K562 (cell line): ENCODE measurements at regions not wholly inside any gene's neighbourhood (a gene's known extent, or its start where the extent isn't known, plus 50 kb on each side); places are given as distances from the start of the nearest gene placed in this dataset.
A peak's percentile ranks its signal among the peaks of the same experiment; 100 is the strongest.

Experiments
- ARNT ChIP-seq, 2 experiments: fragments of 450-650 bp; IDR thresholded peaks; 2 replicates each; pipeline ENCODE4 v1.6.1; 2016; ENCODE audit warnings: mild to moderate bottlenecking in 1 of 2
- CBX3 ChIP-seq, 2 experiments: IDR thresholded peaks; 1 replicate in 1 of 2; 2 replicates in 1 of 2; pipeline ENCODE4 v1.6.1; 2012; ENCODE audit warnings: inconsistent platforms in 2 of 2, low read length in 2 of 2, borderline replicate concordance in 1 of 2, control low read depth in 1 of 2
- KDM1A ChIP-seq, 2 experiments: fragments of 450-650 bp; IDR thresholded peaks; 2 replicates each; pipeline ENCODE4 v1.6.1; 2016; ENCODE audit warnings: mild to moderate bottlenecking in 2 of 2
- MAFK ChIP-seq: IDR thresholded peaks from 2 replicates; pipeline ENCODE4 v1.6.1; 2011; ENCODE audit warnings: low read length, improper control_type of control experiment
- NUFIP1 ChIP-seq: fragments of 450-650 bp; IDR thresholded peaks from 2 replicates; pipeline ENCODE4 v1.6.1; 2018; ENCODE audit not compliant: partially characterized antibody
- TAF15 ChIP-seq: fragments of 200-400 bp; formaldehyde crosslinking; IDR thresholded peaks from 2 replicates; pipeline ENCODE4 v1.6.1; 2017; ENCODE audit warnings: mild to moderate bottlenecking, low read depth, low read length, moderate library complexity
- TGIF2 ChIP-seq: sonication (generic); formaldehyde crosslinking; IDR thresholded peaks from 2 replicates; pipeline ENCODE4 v1.8.1; 2022; ENCODE audit warnings: mild to moderate bottlenecking, missing genetic modification reagents, moderate library complexity
- TRIM24 ChIP-seq, 2 experiments: fragments of 450-650 bp; IDR thresholded peaks; 2 replicates each; pipeline ENCODE4 v1.6.1; 2016
- ZBED1 ChIP-seq: IDR thresholded peaks from 2 replicates; pipeline ENCODE4 v1.6.1; 2014
- ZNF253 ChIP-seq: fragments of 250-450 bp; sonication (Bioruptor Pico); conservative IDR thresholded peaks from 2 replicates; pipeline ENCODE4 v1.6.1; 2021; ENCODE audit warnings: mild to moderate bottlenecking
- ZNF354B ChIP-seq: fragments of 250-450 bp; sonication (Bioruptor Pico); IDR thresholded peaks from 2 replicates; pipeline ENCODE4 v1.4.0; 2020
- ZNF589 ChIP-seq: fragments of 200-800 bp; sonication (Bioruptor generic); IDR thresholded peaks from 2 replicates; pipeline ENCODE4 v1.6.1; 2016; ENCODE audit warnings: low read depth, missing genetic modification characterization, missing compliant biosample characterization
- TF ChIP-seq, protein P1 (sequence below): sonication (generic); formaldehyde crosslinking; IDR thresholded peaks from 2 replicates; pipeline ENCODE4 v1.8.0; 2023; ENCODE audit warnings: missing genetic modification reagents, mild to moderate bottlenecking, borderline replicate concordance
- TF ChIP-seq, protein P2 (sequence below): fragments of 250-450 bp; sonication (Bioruptor Pico); IDR thresholded peaks from 2 replicates; pipeline ENCODE4 v1.8.0; 2021; ENCODE audit warnings: mild to moderate bottlenecking, moderate library complexity
- TF ChIP-seq, protein P3 (sequence below): fragments of 250-450 bp; sonication (Bioruptor Pico); IDR thresholded peaks from 2 replicates; pipeline ENCODE4 v1.5.0; 2020; ENCODE audit warnings: mild to moderate bottlenecking, borderline replicate concordance
- TF ChIP-seq, protein P4 (sequence below): fragments of 250-450 bp; sonication (Bioruptor Pico); IDR thresholded peaks from 2 replicates; pipeline ENCODE4 v1.5.0; 2022; ENCODE audit warnings: mild to moderate bottlenecking
- TF ChIP-seq, protein P5 (sequence below): IDR thresholded peaks from 2 replicates; pipeline ENCODE4 v1.6.1; 2016; ENCODE audit warnings: missing genetic modification characterization, missing compliant biosample characterization

DNA sequence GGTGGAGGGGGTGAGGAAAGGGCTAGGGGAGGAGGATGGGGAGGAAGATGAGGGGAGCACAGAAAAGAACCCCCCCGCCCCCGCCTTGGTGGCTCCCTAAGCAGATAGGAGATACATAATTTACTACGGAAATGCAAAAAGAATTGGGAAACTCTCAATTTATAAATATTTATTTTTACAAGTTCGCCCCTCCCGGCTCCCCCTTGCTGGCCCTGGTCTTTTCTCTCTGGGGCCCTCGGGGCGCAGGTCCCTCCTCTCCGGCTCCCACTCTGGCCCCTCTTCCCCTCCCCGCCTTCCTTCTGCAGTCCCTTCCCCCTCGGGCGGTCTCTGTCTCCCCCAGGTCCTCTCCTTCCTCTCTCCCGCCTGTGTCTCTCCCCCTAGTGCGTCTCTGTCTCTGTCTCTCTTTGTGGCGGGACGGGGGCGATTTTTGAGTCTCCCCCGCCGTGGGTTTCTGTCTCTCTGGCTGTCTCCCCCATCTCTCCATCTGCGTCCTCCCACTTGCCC, 173.6 kb upstream of the IER5L start (continued):
- TF ChIP-seq, protein P1, sequence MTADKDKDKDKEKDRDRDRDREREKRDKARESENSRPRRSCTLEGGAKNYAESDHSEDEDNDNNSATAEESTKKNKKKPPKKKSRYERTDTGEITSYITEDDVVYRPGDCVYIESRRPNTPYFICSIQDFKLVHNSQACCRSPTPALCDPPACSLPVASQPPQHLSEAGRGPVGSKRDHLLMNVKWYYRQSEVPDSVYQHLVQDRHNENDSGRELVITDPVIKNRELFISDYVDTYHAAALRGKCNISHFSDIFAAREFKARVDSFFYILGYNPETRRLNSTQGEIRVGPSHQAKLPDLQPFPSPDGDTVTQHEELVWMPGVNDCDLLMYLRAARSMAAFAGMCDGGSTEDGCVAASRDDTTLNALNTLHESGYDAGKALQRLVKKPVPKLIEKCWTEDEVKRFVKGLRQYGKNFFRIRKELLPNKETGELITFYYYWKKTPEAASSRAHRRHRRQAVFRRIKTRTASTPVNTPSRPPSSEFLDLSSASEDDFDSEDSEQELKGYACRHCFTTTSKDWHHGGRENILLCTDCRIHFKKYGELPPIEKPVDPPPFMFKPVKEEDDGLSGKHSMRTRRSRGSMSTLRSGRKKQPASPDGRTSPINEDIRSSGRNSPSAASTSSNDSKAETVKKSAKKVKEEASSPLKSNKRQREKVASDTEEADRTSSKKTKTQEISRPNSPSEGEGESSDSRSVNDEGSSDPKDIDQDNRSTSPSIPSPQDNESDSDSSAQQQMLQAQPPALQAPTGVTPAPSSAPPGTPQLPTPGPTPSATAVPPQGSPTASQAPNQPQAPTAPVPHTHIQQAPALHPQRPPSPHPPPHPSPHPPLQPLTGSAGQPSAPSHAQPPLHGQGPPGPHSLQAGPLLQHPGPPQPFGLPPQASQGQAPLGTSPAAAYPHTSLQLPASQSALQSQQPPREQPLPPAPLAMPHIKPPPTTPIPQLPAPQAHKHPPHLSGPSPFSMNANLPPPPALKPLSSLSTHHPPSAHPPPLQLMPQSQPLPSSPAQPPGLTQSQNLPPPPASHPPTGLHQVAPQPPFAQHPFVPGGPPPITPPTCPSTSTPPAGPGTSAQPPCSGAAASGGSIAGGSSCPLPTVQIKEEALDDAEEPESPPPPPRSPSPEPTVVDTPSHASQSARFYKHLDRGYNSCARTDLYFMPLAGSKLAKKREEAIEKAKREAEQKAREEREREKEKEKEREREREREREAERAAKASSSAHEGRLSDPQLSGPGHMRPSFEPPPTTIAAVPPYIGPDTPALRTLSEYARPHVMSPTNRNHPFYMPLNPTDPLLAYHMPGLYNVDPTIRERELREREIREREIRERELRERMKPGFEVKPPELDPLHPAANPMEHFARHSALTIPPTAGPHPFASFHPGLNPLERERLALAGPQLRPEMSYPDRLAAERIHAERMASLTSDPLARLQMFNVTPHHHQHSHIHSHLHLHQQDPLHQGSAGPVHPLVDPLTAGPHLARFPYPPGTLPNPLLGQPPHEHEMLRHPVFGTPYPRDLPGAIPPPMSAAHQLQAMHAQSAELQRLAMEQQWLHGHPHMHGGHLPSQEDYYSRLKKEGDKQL (CRISPR knock-in tag) = no peak
- TF ChIP-seq MAFK (no peak), CBX3 (IDR thresholded peaks at IDR 0.05; ENCODE audit: borderline replicate concordance in 1 of 2, low read length in 2 of 2) (no peak), NUFIP1 (no peak), TRIM24 (IDR thresholded peaks at IDR 0.05) (no peak), ARNT (IDR thresholded peaks at IDR 0.05) (no peak), ZNF253 (CRISPR knock-in tag) (no peak), ZBED1 (no peak), TGIF2 (CRISPR knock-in tag) (no peak), ZNF354B (no peak), KDM1A (IDR thresholded peaks at IDR 0.05) (peak in 1 of 2 experiments; percentile 26; a peak in 1 of 4 replicates), TAF15 (no peak), ZNF589 (CRISPR knock-in tag) (no peak)
- TF ChIP-seq, protein P2, sequence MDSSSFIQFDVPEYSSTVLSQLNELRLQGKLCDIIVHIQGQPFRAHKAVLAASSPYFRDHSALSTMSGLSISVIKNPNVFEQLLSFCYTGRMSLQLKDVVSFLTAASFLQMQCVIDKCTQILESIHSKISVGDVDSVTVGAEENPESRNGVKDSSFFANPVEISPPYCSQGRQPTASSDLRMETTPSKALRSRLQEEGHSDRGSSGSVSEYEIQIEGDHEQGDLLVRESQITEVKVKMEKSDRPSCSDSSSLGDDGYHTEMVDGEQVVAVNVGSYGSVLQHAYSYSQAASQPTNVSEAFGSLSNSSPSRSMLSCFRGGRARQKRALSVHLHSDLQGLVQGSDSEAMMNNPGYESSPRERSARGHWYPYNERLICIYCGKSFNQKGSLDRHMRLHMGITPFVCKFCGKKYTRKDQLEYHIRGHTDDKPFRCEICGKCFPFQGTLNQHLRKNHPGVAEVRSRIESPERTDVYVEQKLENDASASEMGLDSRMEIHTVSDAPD (CRISPR knock-in tag) = no peak
- TF ChIP-seq, protein P3, sequence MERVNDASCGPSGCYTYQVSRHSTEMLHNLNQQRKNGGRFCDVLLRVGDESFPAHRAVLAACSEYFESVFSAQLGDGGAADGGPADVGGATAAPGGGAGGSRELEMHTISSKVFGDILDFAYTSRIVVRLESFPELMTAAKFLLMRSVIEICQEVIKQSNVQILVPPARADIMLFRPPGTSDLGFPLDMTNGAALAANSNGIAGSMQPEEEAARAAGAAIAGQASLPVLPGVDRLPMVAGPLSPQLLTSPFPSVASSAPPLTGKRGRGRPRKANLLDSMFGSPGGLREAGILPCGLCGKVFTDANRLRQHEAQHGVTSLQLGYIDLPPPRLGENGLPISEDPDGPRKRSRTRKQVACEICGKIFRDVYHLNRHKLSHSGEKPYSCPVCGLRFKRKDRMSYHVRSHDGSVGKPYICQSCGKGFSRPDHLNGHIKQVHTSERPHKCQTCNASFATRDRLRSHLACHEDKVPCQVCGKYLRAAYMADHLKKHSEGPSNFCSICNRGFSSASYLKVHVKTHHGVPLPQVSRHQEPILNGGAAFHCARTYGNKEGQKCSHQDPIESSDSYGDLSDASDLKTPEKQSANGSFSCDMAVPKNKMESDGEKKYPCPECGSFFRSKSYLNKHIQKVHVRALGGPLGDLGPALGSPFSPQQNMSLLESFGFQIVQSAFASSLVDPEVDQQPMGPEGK (CRISPR knock-in tag) = no peak
- TF ChIP-seq, protein P4, sequence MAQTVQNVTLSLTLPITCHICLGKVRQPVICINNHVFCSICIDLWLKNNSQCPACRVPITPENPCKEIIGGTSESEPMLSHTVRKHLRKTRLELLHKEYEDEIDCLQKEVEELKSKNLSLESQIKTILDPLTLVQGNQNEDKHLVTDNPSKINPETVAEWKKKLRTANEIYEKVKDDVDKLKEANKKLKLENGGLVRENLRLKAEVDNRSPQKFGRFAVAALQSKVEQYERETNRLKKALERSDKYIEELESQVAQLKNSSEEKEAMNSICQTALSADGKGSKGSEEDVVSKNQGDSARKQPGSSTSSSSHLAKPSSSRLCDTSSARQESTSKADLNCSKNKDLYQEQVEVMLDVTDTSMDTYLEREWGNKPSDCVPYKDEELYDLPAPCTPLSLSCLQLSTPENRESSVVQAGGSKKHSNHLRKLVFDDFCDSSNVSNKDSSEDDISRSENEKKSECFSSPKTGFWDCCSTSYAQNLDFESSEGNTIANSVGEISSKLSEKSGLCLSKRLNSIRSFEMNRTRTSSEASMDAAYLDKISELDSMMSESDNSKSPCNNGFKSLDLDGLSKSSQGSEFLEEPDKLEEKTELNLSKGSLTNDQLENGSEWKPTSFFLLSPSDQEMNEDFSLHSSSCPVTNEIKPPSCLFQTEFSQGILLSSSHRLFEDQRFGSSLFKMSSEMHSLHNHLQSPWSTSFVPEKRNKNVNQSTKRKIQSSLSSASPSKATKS (CRISPR knock-in tag) = no peak
- TF ChIP-seq, protein P5, sequence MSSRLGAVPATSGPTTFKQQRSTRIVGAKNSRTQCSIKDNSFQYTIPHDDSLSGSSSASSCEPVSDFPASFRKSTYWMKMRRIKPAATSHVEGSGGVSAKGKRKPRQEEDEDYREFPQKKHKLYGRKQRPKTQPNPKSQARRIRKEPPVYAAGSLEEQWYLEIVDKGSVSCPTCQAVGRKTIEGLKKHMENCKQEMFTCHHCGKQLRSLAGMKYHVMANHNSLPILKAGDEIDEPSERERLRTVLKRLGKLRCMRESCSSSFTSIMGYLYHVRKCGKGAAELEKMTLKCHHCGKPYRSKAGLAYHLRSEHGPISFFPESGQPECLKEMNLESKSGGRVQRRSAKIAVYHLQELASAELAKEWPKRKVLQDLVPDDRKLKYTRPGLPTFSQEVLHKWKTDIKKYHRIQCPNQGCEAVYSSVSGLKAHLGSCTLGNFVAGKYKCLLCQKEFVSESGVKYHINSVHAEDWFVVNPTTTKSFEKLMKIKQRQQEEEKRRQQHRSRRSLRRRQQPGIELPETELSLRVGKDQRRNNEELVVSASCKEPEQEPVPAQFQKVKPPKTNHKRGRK = 0 out of 2 replicates have a peak, but pooled peaks have one; percentile 37
